Testis (tissue), 2 donors: ENCODE measurements at regions not wholly inside any gene's neighbourhood (a gene's known extent, or its start where the extent isn't known, plus 50 kb on each side); places are given as distances from the start of the nearest gene placed in this dataset.

Experiments
- DNase-seq: peaks from one replicate; pipeline ENCODE4 v3.0.0-alpha.2; 2019
- H3K27ac ChIP-seq, 2 donors: fragments of 200-600 bp; sonication (generic); one replicate each; pipeline ENCODE4 v1.5.1; 2019
- H3K27me3 ChIP-seq: fragments of 200-600 bp; sonication (generic); one replicate; pipeline ENCODE4 v1.5.1; 2019
- H3K36me3 ChIP-seq: fragments of 200-600 bp; sonication (generic); one replicate; pipeline ENCODE4 v1.5.1; 2017; ENCODE audit warnings: low read depth; ENCODE audit errors: missing control alignments
- H3K4me1 ChIP-seq: fragments of 200-600 bp; sonication (generic); one replicate; pipeline ENCODE4 v1.5.1; 2019
- H3K4me3 ChIP-seq, 2 donors: fragments of 200-600 bp; sonication (generic); one replicate each; pipeline ENCODE4 v1.5.1; 2017 to 2019
- H3K9me3 ChIP-seq: fragments of 200-600 bp; sonication (generic); one replicate; pipeline ENCODE4 v1.5.1; 2017
- POLR2A ChIP-seq: fragments of 450-650 bp; IDR thresholded peaks from one replicate; pipeline ENCODE4 v1.6.1; 2017; ENCODE audit warnings: antibody characterized with exemption, mild to moderate bottlenecking, moderate library complexity
- WGBS, 2 donors: methylation state at CpG; one replicate each; pipeline ENCODE4 v1.1.5; 2018; 5-methylcytosine and 5-hydroxymethylcytosine counted together
- intact Hi-C: fragments of 100-400 bp; cut with DNase I; formaldehyde crosslinking; loops from one replicate; pipeline ENCODE4 v1.15.1; 2023; ENCODE audit warnings: low total_unique reads
- TF ChIP-seq, protein P1 (sequence below), 3 experiments: fragments of 450-650 bp in 2 of 3; fragments of 200-600 bp in 1 of 3; sonication (generic) in 1 of 3; IDR thresholded peaks; one replicate each; pipeline ENCODE4 v1.5.1; 2016 to 2019; ENCODE audit warnings: antibody characterized with exemption in 3 of 3, mild to moderate bottlenecking in 2 of 3, moderate library complexity in 1 of 3

DNA sequence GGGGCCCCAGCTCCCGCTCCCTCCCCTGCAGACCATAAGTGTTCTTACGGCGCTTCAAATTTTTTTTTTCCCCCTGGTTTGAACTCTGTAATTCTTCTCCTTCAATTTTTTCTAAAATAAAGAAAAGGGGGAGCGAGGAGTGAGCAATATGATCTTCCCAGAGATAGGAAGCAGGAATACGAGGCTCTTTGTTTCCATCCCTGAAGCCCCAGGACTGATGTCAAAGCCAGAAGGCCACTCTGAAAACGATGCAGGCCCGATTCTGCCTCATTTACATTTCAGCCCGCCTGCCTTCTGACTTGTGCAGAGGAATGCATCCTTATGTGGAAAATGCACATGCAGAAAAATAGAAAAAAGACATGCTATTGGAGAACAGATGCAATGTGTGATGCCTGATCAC lies 401.5 kb upstream of the MKI67 start:
- no peaks in the 10 kb centered on the region for H3K9me3 ChIP-seq
- no peak overlapping the region for H3K27ac ChIP-seq
- H3K27me3 ChIP-seq = no peaks in the 10 kb centered on the region
- intact Hi-C loops = no loop called here
- no peak overlapping the region for H3K4me3 ChIP-seq
- 57 to 64% methylated on average over 8 of the region's 8 CpGs for WGBS, 2 donors
- DNase-seq = no peak
- no peaks in the 10 kb centered on the region for H3K4me1 ChIP-seq
- TF ChIP-seq, protein P1, sequence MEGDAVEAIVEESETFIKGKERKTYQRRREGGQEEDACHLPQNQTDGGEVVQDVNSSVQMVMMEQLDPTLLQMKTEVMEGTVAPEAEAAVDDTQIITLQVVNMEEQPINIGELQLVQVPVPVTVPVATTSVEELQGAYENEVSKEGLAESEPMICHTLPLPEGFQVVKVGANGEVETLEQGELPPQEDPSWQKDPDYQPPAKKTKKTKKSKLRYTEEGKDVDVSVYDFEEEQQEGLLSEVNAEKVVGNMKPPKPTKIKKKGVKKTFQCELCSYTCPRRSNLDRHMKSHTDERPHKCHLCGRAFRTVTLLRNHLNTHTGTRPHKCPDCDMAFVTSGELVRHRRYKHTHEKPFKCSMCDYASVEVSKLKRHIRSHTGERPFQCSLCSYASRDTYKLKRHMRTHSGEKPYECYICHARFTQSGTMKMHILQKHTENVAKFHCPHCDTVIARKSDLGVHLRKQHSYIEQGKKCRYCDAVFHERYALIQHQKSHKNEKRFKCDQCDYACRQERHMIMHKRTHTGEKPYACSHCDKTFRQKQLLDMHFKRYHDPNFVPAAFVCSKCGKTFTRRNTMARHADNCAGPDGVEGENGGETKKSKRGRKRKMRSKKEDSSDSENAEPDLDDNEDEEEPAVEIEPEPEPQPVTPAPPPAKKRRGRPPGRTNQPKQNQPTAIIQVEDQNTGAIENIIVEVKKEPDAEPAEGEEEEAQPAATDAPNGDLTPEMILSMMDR (IDR thresholded peaks at IDR 0.05) = no peak
- TF ChIP-seq POLR2A = no peak
- no peaks in the 10 kb centered on the region for H3K36me3 ChIP-seq

DNA sequence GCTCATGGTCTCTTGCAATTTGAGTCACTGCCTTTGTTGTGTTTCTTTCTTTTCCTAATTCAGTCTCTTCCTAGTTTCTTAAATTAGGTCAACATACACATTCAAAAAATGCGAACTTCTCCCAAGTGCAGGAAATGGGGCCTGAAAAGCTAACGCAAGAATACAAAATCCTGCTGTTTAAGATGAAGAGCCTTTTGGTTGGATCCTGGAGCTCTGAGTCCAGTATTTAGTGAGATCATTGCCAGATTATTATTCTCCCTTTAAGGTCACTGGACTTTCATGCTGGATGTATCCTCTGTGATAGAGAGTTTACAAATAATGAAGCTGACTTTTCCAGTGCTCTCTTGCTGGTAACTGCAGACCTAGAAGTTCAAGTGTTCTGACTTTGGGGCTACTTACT lies 401.9 kb upstream of the MKI67 start:
- intact Hi-C loops = no loop called here

DNA sequence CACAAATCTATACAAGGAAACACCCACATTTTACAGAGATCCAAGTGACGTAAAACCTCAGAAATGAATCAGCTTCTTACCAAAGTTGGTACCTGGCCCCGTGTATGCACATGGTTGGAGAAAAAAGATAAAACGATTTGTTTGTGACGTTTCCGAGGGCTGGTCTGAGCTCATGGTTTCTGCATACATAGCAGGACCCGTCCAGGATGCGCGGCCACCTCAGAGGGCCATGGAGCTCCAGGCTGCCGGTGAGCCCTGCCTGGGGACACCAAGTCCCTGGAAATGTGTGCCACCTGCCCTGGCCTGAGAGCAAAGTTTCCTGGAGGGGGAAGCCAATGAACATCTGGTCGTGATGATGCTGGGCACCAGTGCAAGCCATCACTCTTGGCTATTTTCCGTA lies 402.6 kb upstream of the MKI67 start:
- no peak for TF ChIP-seq POLR2A
- TF ChIP-seq, protein P1 (IDR thresholded peaks at IDR 0.05) = no peak
- H3K4me1 ChIP-seq = no peaks in the 10 kb centered on the region
- no peaks in the 10 kb centered on the region for H3K9me3 ChIP-seq
- H3K36me3 ChIP-seq = no peaks in the 10 kb centered on the region
- intact Hi-C loops = no loop called here
- WGBS, 2 donors = 78 to 83% methylated on average over 10 to 11 of the region's 11 CpGs
- no peak for DNase-seq
- no peaks in the 10 kb centered on the region for H3K27me3 ChIP-seq
- H3K4me3 ChIP-seq = no peak overlapping the region
- no peak overlapping the region for H3K27ac ChIP-seq

More for the DNA sequence above, 401.9 kb upstream of the MKI67 start:
- Histone ChIP-seq H3K27me3 (no peaks in the 10 kb centered on the region), H3K27ac (no peak overlapping the region), H3K9me3 (no peaks in the 10 kb centered on the region), H3K36me3 (no peaks in the 10 kb centered on the region), H3K4me3 (no peak overlapping the region), H3K4me1 (no peaks in the 10 kb centered on the region)
- no peak for TF ChIP-seq POLR2A
- TF ChIP-seq, protein P1 (IDR thresholded peaks at IDR 0.05) = no peak
- WGBS, 2 donors = 77 to 90% methylated on average over 2 of the region's 2 CpGs
- no peak for DNase-seq

DNA sequence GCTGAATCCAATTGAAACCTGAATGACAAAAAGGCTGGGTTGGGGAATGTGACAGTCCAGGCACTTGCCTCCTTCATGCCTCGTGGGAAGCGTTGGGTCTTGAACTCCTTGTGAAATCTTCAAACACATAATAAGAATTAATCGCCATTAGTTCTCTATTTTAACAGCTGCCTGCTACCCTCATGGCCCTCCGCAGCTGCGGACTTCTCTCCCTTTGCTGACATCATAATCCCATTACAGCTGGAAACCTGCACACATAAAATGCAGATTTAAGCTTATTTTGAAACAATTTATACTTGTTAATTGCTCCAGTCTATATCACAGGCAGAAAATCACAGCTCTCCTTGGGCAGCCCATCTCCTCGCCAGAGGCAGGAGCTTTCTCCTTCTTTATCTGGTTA lies 403.0 kb upstream of the MKI67 start:
- DNase-seq = no peak
- H3K36me3 ChIP-seq = no peaks in the 10 kb centered on the region
- no peak for TF ChIP-seq POLR2A
- H3K4me1 ChIP-seq = no peaks in the 10 kb centered on the region
- 74 to 79% methylated on average over 6 of the region's 6 CpGs for WGBS, 2 donors
- no peaks in the 10 kb centered on the region for H3K27me3 ChIP-seq
- intact Hi-C loops = no loop called here
- no peak overlapping the region for H3K27ac ChIP-seq
- H3K9me3 ChIP-seq = no peaks in the 10 kb centered on the region
- no peak overlapping the region for H3K4me3 ChIP-seq

DNA sequence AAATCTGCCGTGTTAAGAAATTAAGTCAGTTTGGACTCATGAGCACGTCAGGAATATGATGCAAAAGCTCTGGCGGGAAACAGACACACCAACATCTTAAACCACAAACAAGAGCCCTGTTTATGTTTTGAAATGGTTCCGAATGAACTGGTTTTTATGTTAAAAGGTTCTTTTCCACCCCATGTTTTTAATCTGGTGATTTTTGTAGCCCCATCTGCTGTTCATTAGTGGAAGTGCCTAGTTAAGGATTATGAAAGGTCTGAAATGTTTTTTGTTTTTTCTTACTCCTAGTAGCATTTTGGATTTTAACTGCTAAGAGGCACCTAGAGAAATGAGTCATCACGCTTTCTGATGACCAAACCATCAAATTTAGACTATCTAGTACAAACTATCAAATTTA lies 404.1 kb upstream of the MKI67 start:
- intact Hi-C loops = no loop called here
- H3K9me3 ChIP-seq = no peaks in the 10 kb centered on the region

More for the DNA sequence above, 404.1 kb upstream of the MKI67 start:
- Histone ChIP-seq H3K36me3 (no peaks in the 10 kb centered on the region), H3K27ac (no peak overlapping the region), H3K27me3 (no peaks in the 10 kb centered on the region), H3K4me3 (no peak overlapping the region), H3K4me1 (no peaks in the 10 kb centered on the region)
- 68 to 70% methylated on average over 5 of the region's 5 CpGs for WGBS, 2 donors
- DNase-seq = no peak
- no peak for TF ChIP-seq POLR2A
- TF ChIP-seq, protein P1 (IDR thresholded peaks at IDR 0.05) = peak; percentile 8 to 64 (median 10)
